ENCODE measurements at regions not wholly inside any gene's neighbourhood (a gene's known extent, or its start where the extent isn't known, plus 50 kb on each side); places are given as distances from the start of the nearest gene placed in this dataset.

DNA sequence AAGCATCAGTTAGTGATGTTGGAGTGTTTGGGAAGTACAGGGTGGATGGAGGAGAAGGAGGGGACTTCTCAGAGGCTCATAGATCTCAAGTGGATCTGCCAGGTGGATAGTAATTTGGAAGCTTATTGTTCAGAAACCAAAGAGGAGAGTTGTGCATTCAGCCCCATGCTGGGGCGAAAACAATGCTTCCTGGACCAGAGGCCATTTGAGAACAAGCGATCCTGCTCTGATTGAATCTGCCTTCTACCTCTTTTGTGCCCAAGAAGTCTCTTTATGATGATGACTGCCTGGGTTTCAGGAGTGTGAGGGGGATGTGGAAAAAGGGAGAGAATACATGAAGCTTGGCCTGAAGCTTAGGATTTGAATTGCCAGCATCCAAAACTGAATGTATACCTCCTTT is 110.8 kb upstream of the SRRM4 start:
- DNase-seq: peak in 1 of 2 experiments; percentile 48

DNA sequence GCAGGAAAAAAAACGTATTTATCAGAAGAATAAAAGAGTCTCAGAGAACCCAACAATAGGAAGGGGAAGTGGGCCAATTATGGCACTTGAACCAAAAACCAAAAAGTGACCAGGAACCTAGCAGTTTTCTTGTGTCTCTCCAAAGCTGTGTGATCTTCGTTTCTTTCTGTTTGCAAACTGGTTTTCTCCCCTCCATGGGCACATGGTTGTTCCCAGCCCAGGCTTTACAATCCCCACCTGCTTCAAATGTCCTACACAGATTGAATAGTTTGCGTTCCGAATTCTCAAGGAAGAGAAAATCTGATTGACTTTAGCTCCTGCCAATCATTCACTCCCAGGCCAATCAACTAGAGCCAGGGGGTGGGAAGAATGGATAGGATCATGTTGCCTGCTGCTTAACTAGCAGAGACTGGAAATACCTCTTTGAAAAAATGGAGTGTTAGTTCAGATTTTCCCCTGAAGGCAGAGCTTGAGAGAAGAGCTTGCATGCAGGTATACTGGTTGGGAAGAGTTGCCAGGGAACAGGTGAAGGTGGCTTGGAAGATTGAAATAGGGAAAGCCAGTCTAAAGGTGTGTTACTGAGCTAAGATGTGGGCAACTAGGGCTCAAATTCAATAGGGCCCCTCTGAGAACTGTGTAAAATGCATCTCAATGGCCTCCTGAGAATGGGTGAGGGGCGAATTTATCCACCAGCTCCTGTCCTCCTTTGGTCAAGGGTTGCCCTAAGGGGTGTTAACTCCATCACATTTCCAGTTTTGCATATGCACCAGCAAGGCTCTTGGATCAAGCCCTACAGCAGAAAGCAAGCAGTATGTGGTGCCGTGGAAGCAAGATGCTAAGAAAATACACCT is 106.4 kb upstream of the SRRM4 start:
- no peak for DNase-seq

DNA sequence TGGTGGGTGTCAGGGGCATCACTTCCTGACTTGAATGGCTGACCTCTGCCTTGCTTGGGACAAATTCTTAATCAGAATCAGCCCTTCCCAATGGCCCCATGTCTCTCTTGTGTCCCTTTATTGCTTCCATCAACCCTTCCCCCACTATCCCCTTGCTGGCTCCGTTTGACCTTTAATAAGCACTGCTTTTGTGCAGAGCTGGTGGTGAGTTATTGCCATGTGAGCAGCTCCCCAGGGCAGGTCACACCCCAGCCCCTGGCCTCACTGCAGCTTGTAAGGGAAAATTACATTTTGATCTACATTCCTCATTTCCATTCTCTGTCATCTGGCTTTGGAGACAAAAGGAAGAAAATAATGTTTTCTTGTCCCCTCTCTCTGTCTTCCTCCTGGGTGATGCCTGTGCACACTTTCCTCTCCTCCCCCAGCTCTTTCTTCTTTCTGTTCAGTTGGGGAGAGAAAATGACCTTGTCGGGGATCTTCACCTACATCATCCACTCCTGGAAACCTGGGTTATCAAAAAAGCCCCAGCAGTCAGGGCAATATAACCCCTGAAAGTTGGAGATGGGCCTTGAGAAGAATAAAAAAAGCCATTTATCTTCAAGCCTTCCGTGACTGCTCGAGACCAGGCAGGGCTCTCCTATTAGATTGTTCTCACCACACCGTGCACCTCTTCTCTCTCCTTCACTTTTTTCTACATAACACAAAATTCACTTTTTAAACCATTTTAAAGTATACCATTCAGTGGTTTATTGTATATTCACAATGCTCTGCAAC is 100.4 kb upstream of the SRRM4 start:
- no peak for DNase-seq

DNA sequence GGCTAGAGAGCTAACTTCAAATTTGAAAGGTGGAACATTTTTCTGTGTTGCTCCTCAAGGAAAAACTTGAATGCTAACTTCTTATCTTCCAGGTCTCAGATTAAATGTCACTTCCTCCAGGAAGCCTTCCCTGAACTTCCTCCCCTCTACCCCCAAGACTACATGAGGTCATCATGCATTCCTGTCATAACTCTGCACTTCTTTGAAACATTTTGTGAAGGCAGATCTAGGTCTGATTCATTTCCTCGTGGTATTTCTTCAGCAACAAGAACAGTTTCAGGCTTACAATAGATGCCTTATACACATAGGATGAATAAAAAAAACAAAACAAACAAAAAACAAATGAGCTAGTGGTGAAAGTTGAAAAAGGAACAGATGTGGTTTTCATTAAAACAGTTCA is 97.1 kb upstream of the SRRM4 start:
- DNase-seq: no peak

DNA sequence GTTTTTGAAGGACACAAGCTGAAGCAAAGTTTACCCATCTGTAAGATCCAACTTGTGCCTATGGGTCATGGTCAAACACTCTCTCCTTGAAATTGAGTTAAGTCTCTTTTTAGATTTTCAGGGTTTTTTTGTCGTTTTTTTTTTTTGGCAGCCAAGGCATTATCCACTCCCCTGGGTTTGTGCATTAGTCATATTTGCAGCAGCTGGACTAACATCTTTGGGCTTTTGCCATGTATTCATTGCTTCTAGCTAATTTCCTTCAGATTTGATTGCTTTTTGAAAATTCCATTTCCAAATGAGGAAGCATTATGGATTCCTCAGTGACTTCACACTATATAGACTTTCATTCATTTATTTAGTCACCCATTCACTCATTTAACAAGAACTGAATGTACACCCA is 80.3 kb upstream of the SRRM4 start:
- DNase-seq: no peak

DNA sequence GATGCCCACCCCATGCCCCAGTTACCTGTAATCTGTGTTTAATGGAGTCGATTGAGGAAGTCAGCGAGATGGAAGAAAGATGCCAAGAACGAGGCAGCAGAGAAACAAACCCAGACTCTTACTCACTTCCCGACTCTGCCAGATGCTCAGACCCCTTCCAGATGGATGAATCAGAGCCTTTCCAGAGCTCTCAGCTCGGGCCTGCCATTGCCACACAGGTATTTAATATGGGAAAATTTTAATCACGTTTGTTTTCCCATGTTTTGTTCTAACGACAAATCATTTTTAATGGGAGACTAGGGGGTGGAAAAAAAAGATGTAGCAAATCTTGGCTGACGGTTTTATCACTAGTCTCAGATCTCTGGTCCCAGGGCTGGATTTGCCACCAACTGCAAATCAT is 72.5 kb upstream of the SRRM4 start:
- no peak for DNase-seq

DNA sequence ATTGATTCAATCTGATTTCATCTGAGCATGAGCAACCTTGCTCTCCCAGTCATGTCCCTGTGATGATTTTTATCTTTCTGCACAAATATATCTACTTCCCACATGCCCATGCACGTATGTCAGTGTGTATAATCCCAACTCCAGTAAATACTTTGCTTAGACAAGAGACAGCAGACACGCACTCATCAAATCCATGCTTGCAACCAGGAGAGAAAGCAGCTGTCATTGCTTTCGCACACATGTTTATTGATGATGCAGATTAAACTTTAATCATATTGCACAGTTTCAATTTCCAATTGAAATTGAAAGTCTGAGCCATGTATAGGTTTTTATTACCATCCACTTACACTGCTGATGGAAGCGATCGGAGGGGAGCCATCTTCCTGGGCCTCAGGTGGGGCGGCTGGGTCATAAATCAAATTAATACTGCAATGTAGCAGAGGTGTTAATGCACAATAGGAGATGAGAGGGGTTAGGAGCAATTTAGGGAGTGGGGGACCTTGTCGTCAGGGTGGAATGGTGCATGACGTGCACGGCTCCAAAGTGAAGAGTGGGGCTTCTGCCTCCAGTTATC is 68.6 kb upstream of the SRRM4 start:
- DNase-seq: no peak

DNA sequence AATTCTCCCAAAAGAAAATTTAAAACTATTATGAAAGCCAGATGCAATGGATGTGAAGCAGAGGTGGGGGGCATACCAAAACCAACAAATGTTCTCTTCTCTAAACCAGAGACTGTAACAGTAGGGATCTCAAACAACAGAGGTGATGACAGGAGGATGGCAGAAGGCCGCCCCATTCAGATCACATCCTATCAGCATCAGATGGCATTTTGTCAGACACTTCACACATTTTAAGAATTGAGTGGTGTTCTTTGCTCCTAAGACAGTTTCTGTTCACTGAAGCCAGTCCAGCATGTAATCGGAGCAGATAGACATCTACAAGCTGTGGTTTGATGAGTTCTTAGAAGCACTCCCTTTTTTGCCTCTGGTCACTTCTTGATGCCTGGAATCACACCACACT is 59.6 kb upstream of the SRRM4 start:
- DNase-seq: no peak

DNA sequence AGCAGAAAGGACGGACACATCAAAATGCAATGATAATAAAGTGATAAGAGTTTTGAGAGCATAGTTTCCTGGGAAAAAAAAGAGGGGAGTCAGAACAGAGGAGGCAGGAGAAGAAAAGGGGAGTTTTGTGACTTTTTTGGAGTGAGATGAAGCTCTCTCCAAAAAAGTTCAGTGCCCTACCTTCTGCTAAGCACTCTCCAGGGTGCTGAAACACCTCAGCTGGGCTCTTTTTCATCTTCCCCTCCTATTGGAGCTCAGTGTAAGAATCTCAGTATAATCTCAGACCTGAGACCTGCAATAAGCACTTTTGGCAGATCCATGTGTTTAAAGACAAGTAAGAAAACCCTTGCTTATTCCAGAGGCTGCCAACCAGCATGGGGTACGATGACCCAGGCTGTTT is 58.9 kb upstream of the SRRM4 start:
- DNase-seq: no peak

DNA sequence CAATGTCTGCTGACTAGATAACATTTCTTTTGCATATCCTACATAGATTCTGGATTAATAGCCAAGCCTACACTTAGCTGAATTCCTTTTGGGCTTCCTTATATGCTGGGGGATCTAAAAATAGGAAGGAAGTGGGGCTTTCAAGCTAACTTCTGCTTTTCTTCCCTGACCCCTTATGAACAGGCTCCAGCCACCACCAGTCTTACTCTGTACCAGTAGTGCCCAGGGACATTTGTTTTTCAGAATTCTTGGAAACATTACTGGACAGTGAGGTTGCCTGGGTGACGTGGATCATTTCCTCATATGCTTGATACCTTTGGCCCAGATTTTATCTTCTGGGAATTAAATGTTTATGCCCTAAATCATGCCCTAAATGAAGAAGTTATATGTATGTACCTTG is 55.9 kb upstream of the SRRM4 start:
- no peak for DNase-seq

DNA sequence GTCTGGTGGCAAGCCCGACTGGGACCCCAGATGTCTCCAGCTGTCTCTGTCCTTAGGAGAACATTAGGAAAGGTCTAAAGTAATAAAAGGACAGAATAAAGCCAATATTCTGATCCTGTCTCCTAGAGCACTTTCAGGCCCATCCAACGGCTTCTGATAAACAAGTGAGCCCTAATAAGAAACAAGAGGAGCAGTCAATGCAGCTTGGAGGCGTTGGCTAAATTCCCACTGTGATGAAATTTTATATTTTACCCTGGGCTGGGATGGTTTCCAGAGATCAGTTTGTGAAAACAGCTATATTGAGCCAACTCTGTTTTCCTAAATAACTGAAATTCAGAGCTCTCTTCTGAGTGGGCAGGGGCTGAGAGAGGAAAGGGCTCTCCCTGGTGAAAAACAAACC is 55.5 kb upstream of the SRRM4 start:
- no peak for DNase-seq
